ENCODE measurements at regions not wholly inside any gene's neighbourhood (a gene's known extent, or its start where the extent isn't known, plus 50 kb on each side); places are given as distances from the start of the nearest gene placed in this dataset.

GRCh38 chr12:5230156-5230555, 186.5 kb downstream of the KCNA5 start:
- TF ChIP-seq POLR2A (IDR thresholded peaks at IDR 0.05) (no peak), POLR2AphosphoS5 (IDR thresholded peaks at IDR 0.05) (no peak)
- TF ChIP-seq, protein P1, sequence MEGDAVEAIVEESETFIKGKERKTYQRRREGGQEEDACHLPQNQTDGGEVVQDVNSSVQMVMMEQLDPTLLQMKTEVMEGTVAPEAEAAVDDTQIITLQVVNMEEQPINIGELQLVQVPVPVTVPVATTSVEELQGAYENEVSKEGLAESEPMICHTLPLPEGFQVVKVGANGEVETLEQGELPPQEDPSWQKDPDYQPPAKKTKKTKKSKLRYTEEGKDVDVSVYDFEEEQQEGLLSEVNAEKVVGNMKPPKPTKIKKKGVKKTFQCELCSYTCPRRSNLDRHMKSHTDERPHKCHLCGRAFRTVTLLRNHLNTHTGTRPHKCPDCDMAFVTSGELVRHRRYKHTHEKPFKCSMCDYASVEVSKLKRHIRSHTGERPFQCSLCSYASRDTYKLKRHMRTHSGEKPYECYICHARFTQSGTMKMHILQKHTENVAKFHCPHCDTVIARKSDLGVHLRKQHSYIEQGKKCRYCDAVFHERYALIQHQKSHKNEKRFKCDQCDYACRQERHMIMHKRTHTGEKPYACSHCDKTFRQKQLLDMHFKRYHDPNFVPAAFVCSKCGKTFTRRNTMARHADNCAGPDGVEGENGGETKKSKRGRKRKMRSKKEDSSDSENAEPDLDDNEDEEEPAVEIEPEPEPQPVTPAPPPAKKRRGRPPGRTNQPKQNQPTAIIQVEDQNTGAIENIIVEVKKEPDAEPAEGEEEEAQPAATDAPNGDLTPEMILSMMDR (IDR thresholded peaks at IDR 0.05), result no peak
